BE2C (cell line): ENCODE measurements at regions not wholly inside any gene's neighbourhood (a gene's known extent, or its start where the extent isn't known, plus 50 kb on each side); places are given as distances from the start of the nearest gene placed in this dataset.

Experiments used
- DNase-seq: peaks from one replicate; pipeline ENCODE4 v3.0.0-alpha.2; 2020
- H3K27me3 ChIP-seq: fragments of 250-450 bp; sonication (Bioruptor Pico); 2 replicates; pipeline ENCODE4 v1.5.1; 2020; ENCODE audit warnings: mild to moderate bottlenecking
- H3K36me3 ChIP-seq: fragments of 250-450 bp; sonication (Bioruptor Pico); 2 replicates; pipeline ENCODE4 v1.5.1; 2020; ENCODE audit warnings: mild to moderate bottlenecking
- H3K4me1 ChIP-seq: fragments of 250-450 bp; sonication (Bioruptor Pico); 2 replicates; pipeline ENCODE4 v1.5.1; 2020
- H3K4me3 ChIP-seq: 2 replicates; pipeline ENCODE4 v1.5.1; 2011; ENCODE audit warnings: low read depth, low read length
- H3K9me3 ChIP-seq: fragments of 250-450 bp; sonication (Bioruptor Pico); 2 replicates; pipeline ENCODE4 v1.5.1; 2020
- CTCF ChIP-seq: IDR thresholded peaks from 2 replicates; pipeline ENCODE4 v1.5.1; 2012; ENCODE audit warnings: mild to moderate bottlenecking, low read depth, low read length

GRCh38 chr20:22302039-22302438 is 282.3 kb downstream of the FOXA2 start:
- Histone ChIP-seq H3K36me3 (no peaks in the 10 kb centered on the region), H3K4me1 (no peaks in the 10 kb centered on the region), H3K9me3 (no peaks in the 10 kb centered on the region), H3K4me3 (no peak overlapping the region), H3K27me3 (no peaks in the 10 kb centered on the region)
- no peak for TF ChIP-seq CTCF
- no peak for DNase-seq

DNA sequence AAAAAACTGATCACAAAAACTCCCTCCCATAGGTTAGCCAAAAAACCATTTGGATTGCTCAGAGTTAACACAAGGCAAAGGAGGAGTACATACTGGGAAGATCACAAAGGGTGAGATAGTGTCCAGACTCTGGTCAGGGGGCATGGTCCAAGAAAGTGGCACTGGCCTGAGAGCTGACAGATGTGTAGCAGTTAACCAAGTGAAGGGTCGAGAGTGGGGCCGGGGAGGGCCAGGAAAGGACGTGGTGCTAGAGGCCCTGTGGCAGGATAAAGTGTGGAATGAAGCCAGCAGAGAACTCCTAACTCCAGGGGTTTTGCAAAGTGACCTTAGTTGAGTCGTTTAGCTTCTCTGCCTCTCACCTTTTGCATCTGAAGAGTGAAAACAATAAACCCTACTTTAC is 290.5 kb downstream of the FOXA2 start:
- Histone ChIP-seq H3K4me3 (no peak overlapping the region), H3K9me3 (no peaks in the 10 kb centered on the region; the same call in 1 of the 2 replicates), H3K27me3 (no peaks in the 10 kb centered on the region), H3K36me3 (no peaks in the 10 kb centered on the region), H3K4me1 (no peaks in the 10 kb centered on the region)
- no peak for TF ChIP-seq CTCF
- DNase-seq = no peak

- no peaks in the 10 kb centered on the region; the same call in 1 of the 2 replicates for H3K9me3 ChIP-seq
- no peak overlapping the region for H3K4me3 ChIP-seq
- no peak for TF ChIP-seq CTCF
- no peaks in the 10 kb centered on the region for H3K4me1 ChIP-seq
- DNase-seq = no peak
- no peaks in the 10 kb centered on the region for H3K27me3 ChIP-seq
- no peaks in the 10 kb centered on the region for H3K36me3 ChIP-seq
Observed at GRCh38 chr20:22289442-22289841, 294.9 kb downstream of the FOXA2 start.

DNA sequence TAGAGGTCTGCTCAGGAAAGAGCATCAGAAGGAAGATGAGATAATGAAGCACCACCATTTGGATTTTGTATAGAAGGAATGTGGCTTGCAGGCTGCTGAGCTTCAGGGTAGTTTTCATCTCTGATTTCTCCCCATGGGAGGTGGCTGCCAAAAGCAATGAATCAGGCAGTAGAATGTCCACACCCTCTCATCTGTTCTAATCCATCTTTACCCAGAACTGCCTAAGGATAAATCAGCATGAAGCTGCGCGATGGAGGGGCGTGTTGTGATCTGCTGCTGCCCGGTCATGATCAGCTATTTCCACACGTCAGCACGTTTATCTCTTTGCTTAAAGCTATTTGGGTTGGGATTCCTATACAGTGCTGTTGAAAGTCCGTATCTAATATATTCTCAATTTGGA is 295.4 kb downstream of the FOXA2 start:
- no peak for TF ChIP-seq CTCF
- Histone ChIP-seq H3K4me3 (no peak overlapping the region), H3K9me3 (no peaks in the 10 kb centered on the region; the same call in 1 of the 2 replicates), H3K4me1 (no peaks in the 10 kb centered on the region), H3K36me3 (no peaks in the 10 kb centered on the region), H3K27me3 (no peaks in the 10 kb centered on the region)
- DNase-seq = no peak

- TF ChIP-seq CTCF = no peak
- Histone ChIP-seq H3K9me3 (no peaks in the 10 kb centered on the region), H3K36me3 (no peaks in the 10 kb centered on the region), H3K4me3 (no peak overlapping the region), H3K4me1 (no peaks in the 10 kb centered on the region), H3K27me3 (no peaks in the 10 kb centered on the region)
- DNase-seq = no peak
Observed at GRCh38 chr20:22288156-22288555, 296.2 kb downstream of the FOXA2 start.

DNA sequence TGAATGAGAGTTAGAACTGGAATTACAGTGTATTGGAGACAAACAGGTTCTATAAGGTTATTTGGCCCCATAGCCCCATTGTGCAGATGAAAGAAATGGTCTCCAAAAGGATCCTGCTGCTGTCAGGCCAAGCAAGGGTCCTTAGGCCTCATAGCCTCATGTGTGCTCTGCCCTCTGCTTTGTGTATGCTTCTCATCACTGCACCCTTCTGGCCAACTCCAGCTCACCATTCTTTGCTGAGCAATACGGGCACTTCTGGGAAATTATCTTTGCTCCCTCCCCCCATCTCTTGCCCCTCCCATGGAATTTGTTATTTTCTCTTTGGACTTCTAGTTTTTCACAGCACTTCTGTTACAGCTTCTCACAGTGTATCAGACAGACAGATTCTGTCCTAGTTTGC is 298.8 kb downstream of the FOXA2 start:
- DNase-seq = no peak
- H3K36me3 ChIP-seq = no peaks in the 10 kb centered on the region
- H3K4me1 ChIP-seq = no peaks in the 10 kb centered on the region
- H3K27me3 ChIP-seq = no peaks in the 10 kb centered on the region
- no peaks in the 10 kb centered on the region; the same call in 1 of the 2 replicates for H3K9me3 ChIP-seq
- TF ChIP-seq CTCF = no peak
- H3K4me3 ChIP-seq = no peak overlapping the region
